ENCODE measurements at regions not wholly inside any gene's neighbourhood (a gene's known extent, or its start where the extent isn't known, plus 50 kb on each side); places are given as distances from the start of the nearest gene placed in this dataset.

- no peaks in the 10 kb centered on the region for H3K27me3 ChIP-seq
- TF ChIP-seq POLR2AphosphoS5 (IDR thresholded peaks at IDR 0.05): no peak
- no peak for TF ChIP-seq CTCF (IDR thresholded peaks at IDR 0.05)
- no peak for TF ChIP-seq EP300 (IDR thresholded peaks at IDR 0.05)
- TF ChIP-seq POLR2A (IDR thresholded peaks at IDR 0.05; ENCODE audit: low read depth): no peak
- H3K9me3 ChIP-seq: no peaks in the 10 kb centered on the region
- no peak overlapping the region for H3K4me3 ChIP-seq
- H3K4me1 ChIP-seq: no peaks in the 10 kb centered on the region
- intact Hi-C loops (cut with DNase I): no loop called here
- no peaks in the 10 kb centered on the region for H3K36me3 ChIP-seq
- no peak for DNase-seq (ENCODE audit: extremely low spot score)
- WGBS: 87% methylated on average over 8 of the region's 8 CpGs
- H3K27ac ChIP-seq (replicated peaks in 1 of 4): no peak overlapping the region
Observed at GRCh38 chrX:117707948-117708743, 408.5 kb downstream of the KLHL13 start.

- H3K27me3 ChIP-seq: no peaks in the 10 kb centered on the region
- no peaks in the 10 kb centered on the region for H3K36me3 ChIP-seq
- H3K9me3 ChIP-seq: peaks cover 0 to 6% (median 0%) of the 10 kb centered on the region in 4 donors
- intact Hi-C loops (cut with DNase I): no loop called here
- TF ChIP-seq POLR2AphosphoS5 (IDR thresholded peaks at IDR 0.05) (no peak), EP300 (IDR thresholded peaks at IDR 0.05) (no peak), POLR2A (IDR thresholded peaks at IDR 0.05; ENCODE audit: low read depth) (no peak), CTCF (IDR thresholded peaks at IDR 0.05) (no peak)
- no peak for DNase-seq (ENCODE audit: extremely low spot score)
- no peak overlapping the region for H3K4me3 ChIP-seq
- H3K27ac ChIP-seq (replicated peaks in 1 of 4): no peak overlapping the region
- H3K4me1 ChIP-seq: no peaks in the 10 kb centered on the region
Observed at GRCh38 chrX:117701050-117701449, 415.6 kb downstream of the KLHL13 start.

GRCh38 chrX:117689956-117690355 lies 426.7 kb downstream of the KLHL13 start:
- Histone ChIP-seq H3K36me3 (no peaks in the 10 kb centered on the region), H3K9me3 (no peaks in the 10 kb centered on the region), H3K4me3 (no peak overlapping the region), H3K27ac (replicated peaks in 1 of 4) (no peak overlapping the region), H3K27me3 (no peaks in the 10 kb centered on the region), H3K4me1 (peaks cover 0 to 14% (median 2%) of the 10 kb centered on the region in 4 donors)
- 50% methylated on average over 3 of the region's 3 CpGs for WGBS
- DNase-seq (ENCODE audit: extremely low spot score): no peak
- intact Hi-C loops (cut with DNase I): no loop called here
- TF ChIP-seq POLR2AphosphoS5 (IDR thresholded peaks at IDR 0.05) (no peak), POLR2A (IDR thresholded peaks at IDR 0.05; ENCODE audit: low read depth) (no peak), EP300 (IDR thresholded peaks at IDR 0.05) (no peak), CTCF (IDR thresholded peaks at IDR 0.05) (no peak)

GRCh38 chrX:117680286-117680685 lies 436.3 kb downstream of the KLHL13 start:
- H3K27me3 ChIP-seq: no peaks in the 10 kb centered on the region
- H3K4me1 ChIP-seq: peaks cover 0 to 14% (median 0%) of the 10 kb centered on the region in 4 donors
- TF ChIP-seq CTCF (IDR thresholded peaks at IDR 0.05) (no peak), POLR2AphosphoS5 (IDR thresholded peaks at IDR 0.05) (no peak), POLR2A (IDR thresholded peaks at IDR 0.05; ENCODE audit: low read depth) (no peak), EP300 (IDR thresholded peaks at IDR 0.05) (no peak)
- no peak for DNase-seq (ENCODE audit: extremely low spot score)
- no peaks in the 10 kb centered on the region for H3K36me3 ChIP-seq
- WGBS: 47% methylated on average over 1 of the region's 1 CpG
- no peak overlapping the region for H3K4me3 ChIP-seq
- intact Hi-C loops (cut with DNase I): no loop called here
- H3K27ac ChIP-seq (replicated peaks in 1 of 4): no peak overlapping the region
- H3K9me3 ChIP-seq: peaks cover 0 to 12% (median 0%) of the 10 kb centered on the region in 4 donors

GRCh38 chrX:117653396-117653795 lies 463.2 kb downstream of the KLHL13 start:
- Histone ChIP-seq H3K36me3 (no peaks in the 10 kb centered on the region), H3K4me3 (no peak overlapping the region), H3K27ac (replicated peaks in 1 of 4) (no peak overlapping the region), H3K4me1 (no peaks in the 10 kb centered on the region), H3K9me3 (no peaks in the 10 kb centered on the region), H3K27me3 (no peaks in the 10 kb centered on the region)
- intact Hi-C loops (cut with DNase I): no loop called here
- TF ChIP-seq POLR2AphosphoS5 (IDR thresholded peaks at IDR 0.05) (no peak), CTCF (IDR thresholded peaks at IDR 0.05) (no peak), EP300 (IDR thresholded peaks at IDR 0.05) (no peak)
- DNase-seq (ENCODE audit: extremely low spot score): no peak

All from esophagus muscularis mucosa (tissue), 4 donors.